Hematopoietic multipotent progenitor cell (in vitro differentiated cells): ENCODE measurements at regions not wholly inside any gene's neighbourhood (a gene's known extent, or its start where the extent isn't known, plus 50 kb on each side); places are given as distances from the start of the nearest gene placed in this dataset.

Experiments
- DNase-seq, 3 donors: peaks; one replicate each; pipeline ENCODE4 v3.0.0-alpha.2; 2011 to 2015; ENCODE audit warnings: low read depth in 2 of 3, low spot score in 2 of 3

DNA sequence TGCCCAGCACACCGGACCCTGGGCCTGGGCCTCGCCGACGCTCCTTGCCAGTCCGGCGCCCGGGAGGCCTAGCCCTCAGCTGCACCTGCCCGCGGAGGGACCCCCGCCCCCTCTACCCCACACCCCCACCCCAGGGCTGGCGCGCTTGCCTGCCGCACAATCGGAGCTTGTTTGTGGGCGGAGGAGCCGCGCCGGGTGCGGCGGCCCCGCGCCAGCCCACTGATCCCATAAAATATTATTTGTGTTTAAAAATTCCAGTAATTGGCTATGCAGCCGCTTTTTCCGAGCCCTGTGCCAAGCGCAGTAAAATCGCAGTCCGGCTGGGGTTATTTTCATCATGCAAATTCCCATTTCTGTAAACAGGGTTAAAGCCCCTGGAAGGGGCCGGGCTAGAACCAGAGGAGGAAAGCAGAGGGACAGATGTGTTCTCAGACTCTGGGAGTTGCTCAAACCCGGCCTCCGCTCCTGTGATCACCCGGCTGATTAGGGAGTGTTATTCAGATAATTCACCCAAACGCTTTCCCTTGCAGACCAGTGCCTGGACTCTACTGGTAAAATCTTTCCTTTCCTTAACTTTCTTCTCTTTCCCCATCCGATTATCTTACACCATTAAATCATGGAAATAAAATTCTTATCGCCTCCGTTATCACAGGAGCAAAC lies 93.1 kb downstream of the NCR2 start:
- no peak for DNase-seq

DNA sequence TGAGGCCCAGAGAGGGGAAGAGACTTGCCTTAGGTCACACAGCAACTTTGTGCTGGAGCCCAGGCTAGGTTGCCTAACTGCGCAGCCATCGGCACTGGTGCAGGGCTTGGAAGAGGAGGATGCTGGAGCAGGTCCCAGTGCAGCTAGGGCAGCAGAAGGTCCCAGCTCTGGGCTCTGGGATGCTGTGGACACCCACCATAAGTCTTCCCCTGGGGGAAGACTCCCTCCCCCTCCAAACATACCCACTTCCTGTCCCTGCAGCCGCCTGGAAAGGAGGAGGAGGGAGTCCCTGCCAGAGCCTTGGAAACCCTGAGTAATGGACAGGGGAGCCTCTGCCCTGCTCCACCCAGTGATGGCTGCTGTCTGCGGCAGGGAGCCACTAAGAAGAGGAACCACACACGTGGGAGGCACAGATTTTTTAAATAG lies 93.6 kb downstream of the NCR2 start:
- DNase-seq: peak in 1 of 3 donors; percentile 18

DNA sequence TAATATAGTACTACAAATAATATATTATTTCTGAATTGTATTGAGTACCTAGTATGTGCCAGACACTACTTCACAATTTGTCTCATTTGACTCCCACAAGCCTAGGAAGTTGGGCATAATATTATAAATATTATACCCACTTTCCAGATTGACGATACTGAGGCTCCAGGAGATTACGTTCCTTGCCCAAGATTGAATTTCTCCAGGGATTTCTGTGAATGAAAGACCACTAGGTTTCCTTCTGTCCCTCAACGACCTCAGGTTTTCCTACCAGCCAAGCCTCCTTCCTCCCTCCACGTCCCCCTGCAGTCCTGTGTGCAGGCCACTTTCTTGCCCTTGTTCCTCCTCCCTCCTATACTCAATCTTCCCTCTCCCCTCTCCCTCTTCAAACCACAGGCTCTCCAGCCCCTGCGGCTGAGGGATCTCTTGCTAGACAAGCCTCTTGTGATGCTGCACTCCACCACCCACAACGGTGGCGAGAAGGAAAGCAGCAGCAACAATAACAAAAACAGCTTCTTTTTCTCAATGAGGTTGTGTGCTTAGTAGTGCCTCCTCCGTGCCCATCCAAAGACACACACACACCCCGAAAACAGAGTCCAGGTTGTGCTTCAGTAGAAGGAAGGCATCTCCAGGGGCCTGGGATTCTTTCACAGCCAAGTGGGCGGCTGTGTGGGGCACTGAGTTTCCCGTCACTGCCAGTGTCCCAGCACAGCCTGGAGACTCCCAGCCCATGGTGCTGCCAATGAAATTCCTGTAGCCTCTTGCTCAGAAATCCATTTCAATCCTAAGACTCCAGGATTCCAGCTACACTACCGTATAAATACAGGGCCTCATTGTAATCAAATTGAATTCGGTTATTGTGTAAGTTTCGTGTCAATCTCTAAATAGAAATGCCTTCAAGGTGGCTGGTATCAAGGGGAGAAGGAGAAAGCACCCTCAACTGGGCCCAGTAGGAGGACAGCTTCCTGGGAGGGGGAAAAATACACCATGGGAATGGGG lies 94.4 kb downstream of the NCR2 start:
- DNase-seq: no peak

DNA sequence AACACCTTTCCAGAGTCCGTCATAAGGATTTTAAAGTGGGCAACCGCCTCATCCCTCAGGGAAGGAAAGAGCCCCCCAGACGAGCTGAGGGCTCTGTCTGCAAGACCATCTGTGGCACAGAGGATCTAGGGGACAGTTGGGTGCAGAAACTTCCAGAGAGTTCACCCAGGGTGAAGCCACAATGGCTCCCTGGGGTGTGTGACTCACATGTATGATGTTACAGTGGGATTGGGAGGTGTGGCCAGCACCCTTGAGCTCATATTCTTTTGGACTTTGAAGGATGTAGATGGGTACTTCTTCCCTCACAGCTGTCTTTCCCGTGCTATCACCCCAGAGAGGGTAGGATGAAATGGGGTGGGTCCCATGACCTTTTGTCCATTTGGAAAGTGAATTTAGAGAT lies 95.5 kb downstream of the NCR2 start:
- no peak for DNase-seq

DNA sequence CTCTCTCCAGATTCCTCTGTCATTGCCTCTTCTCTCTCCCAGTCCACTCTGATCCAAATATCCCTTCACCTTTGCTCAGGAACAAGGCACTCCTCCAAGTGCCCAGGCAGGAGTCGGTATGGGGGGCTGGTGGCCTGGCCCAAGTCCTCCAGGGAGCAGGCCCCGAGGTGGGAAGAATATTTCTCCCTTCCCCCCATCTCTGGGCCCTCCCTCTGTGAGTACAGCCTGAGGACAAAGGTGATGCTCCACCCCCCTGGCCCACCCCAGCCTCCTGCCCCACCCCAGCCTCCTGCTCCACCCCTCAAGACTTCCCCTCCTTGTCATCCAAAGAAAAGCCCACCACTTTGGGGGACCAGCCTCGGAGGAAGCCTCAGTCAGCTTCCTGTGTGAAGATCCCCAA lies 96.9 kb downstream of the NCR2 start:
- DNase-seq: no peak

DNA sequence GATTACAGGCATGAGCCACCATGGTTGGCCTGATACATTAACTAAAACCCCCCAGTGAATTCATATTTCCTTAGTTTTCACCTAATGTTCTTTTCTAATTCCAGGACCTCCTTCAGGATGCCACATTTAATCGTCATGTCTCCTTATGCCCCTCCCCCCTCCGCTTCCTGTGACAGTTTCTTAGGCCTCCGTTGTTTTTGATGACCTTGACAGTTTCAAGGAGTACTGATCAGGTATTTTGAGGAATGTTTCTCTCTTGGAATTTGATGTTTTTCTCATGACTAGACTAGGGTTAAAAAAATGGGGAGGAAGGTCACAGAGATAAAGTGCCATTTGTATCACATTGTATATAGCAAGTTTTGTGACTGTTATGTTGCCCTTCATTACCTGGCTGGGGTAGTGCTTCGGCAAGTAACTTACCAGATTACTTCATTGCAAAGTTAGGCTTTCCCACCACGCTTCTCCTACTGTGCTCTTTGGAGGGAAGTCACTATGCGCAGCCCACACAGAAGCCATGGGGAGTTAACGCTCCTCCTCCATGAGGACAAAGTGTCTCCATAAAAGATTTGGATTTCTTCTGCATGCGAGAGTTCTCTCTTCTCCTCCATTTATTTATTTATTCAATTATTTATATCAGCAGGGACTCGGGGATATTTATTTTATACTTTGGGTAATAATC lies 99.5 kb downstream of the NCR2 start:
- no peak for DNase-seq

DNA sequence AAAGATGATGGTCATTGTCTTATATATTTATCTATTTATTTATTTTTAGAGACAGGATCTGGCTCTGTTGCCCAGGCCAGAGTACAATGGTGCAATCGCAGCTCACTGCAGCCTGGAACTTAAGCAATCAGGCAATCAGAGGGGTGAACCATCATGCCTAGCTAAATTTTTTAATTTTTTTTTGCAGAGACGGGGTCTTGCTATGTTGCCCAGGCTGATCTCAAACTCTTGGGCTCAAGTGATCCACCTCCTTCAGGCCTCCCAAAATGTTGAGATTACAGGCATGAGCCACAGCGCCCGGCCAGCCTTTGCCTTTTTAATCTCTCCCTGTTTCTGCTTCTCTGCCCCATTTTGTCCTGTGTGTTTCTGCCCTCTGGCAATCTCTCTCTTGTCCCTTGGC lies 102.2 kb downstream of the NCR2 start:
- DNase-seq: no peak

DNA sequence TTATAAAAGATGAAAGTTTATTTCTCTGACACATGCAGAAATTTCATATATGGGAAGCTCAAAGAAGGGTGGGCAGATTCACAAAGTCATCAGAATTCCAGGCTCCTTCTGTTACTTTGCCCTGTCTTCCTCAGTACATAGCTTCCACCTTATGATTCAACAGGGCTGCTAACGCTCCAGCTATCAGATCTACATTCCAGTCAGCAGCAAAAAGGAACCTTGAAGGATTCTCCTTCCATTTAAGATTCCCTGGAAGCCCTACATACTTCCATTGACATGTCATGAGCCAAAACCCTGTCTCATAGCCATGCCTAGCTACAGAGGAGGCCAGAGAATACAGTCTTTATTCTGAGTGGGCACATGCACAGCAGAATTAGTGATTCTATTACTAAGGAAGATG lies 103.3 kb downstream of the NCR2 start:
- no peak for DNase-seq

DNA sequence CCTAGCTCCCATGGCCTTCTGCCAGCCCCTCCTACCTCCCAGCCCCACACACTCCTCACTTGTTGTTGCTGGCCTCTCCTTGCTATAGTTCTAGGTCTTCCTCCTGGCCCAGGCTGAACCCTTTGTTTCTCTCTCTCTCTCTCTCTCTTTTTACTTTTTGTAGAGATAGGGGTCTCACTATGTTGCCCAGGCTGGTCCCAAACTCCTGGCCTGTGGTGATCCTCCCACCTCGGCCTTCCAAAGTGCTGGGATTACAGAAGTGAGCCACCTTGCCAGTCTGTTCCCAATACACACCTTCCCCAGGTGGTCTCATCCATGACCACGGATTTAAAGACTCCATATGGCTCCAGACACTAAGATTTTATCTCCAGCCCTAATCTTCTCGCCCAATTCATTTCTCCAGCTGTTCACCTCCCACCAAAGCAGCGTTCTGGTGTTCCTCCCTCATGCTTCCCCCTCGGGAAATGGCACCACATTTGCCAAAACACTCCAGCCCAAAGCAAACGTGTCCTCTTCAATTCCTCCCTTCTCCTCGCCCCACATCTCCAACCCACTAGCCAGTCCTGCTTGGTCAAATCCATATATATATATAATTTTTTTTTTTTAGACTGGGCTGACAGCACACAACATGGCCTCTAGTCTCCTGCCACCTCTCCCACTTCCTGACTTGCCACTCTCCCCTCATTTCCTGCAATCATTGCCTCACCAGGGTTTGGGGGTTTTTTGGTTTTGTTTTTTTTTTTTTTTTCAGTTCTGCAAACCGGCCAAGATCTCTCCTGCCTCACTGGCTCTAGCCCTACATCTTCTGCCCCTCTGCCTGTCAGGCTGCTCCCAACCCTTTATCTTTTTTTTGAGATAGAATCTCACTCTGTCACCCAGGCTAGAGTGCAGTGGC lies 104.4 kb downstream of the NCR2 start:
- peak in 2 of 3 donors; percentile 61 to 75 for DNase-seq

DNA sequence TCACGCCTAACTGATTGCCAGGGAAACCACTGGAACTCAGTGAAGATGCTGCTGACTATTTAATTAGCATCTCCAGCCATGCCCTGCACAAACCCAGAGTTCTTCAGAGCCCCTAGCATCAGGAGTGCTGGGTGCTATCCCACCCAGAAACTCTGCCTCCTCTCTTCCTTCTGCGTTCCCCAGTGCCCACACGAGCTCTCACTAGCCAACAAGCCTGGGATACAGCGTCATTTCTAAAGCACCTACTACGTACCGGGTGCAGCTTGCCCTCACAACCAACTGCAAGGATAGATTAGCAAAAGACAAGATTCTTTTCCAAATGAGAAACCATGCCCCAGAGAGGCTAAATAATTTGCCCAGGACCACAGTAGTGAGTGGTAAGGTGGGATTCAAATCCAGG lies 105.2 kb upstream of the FOXP4 start:
- no peak for DNase-seq

DNA sequence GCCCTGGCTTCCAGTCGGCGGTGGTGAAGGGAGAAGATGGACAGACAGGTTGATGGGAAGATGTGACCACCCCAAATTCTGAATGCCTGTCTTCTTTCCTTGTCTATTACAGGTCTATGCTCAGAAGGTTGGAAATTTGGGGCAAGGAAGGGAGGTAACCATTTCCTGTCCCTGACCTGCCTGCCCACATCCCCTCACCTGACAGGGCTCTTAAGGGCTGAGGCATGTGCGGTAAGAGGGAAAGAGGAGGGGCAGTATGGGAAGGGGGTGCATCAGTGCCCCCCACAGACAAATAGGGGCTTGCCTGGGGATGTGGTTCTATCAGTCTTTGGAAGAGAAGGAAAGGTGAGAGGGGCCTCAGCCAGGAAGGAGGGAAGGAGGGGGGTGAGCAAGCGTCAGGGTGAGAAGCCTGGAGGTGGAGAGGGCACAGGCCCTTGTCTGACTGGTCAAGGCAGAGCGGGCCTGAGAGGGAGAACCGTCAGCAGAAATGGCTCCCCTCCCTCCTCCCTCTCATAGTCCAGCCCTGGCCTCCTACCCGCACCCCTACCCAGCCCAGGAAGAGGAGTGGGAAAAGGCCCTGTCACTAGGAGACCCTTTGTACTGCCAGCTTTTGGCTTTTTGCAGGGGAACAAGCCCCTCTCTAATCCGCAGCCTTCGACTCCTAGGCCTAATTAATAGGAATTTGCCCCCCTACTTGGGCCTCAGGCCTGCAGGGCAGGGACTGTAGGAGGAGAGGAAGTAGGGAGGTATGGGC lies 104.4 kb upstream of the FOXP4 start:
- no peak for DNase-seq

DNA sequence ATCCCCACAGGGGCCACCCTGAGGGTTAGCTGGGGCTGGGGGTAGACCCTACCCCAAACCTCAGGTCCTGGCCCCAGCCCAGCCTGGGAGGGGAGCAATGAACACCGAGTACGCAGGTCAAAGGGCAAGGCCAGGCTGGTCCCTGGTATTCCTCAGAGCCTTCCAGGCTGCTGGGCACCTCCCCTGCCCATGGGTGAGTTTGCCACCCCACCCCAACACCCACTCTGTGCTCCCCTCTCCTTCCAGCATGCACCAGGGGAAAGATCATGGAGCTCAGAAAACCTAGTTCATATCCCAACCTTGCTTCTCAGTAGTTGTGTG lies 103.9 kb upstream of the FOXP4 start:
- no peak for DNase-seq

DNA sequence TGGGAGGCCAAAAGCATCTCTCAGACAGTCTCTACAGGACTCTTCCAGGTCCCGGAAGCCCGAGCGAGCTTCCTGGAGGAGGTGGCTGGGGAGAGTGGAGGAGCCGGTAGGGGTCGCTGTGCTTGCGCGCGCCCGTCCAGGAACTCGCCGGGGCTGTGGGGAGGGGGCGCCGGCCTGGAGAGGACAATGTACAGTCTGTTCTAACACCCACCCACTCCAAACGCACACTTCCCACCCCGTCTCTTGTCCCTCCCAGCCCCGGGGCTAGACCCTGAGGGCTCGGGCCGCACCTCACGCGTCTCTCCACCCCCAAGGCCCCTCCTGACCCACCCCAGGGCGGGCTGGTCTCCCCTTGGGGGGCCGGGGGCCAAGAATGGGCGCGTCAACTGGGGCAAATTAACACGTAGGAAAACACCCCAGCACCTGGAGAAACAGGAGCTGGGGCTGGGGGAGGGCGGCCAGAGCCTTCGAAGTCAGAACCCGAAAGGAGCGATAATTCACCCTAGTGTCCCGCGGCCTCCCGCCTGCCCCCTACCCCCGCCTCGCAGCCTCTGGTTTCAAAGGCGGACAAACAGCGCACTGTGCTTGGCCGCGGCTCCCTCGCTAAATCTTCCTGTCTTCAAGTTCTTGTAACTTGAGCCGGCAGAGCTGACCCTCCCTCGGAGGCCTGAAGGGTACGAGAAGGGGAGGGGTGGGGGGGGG lies 103.2 kb upstream of the FOXP4 start:
- DNase-seq: no peak

DNA sequence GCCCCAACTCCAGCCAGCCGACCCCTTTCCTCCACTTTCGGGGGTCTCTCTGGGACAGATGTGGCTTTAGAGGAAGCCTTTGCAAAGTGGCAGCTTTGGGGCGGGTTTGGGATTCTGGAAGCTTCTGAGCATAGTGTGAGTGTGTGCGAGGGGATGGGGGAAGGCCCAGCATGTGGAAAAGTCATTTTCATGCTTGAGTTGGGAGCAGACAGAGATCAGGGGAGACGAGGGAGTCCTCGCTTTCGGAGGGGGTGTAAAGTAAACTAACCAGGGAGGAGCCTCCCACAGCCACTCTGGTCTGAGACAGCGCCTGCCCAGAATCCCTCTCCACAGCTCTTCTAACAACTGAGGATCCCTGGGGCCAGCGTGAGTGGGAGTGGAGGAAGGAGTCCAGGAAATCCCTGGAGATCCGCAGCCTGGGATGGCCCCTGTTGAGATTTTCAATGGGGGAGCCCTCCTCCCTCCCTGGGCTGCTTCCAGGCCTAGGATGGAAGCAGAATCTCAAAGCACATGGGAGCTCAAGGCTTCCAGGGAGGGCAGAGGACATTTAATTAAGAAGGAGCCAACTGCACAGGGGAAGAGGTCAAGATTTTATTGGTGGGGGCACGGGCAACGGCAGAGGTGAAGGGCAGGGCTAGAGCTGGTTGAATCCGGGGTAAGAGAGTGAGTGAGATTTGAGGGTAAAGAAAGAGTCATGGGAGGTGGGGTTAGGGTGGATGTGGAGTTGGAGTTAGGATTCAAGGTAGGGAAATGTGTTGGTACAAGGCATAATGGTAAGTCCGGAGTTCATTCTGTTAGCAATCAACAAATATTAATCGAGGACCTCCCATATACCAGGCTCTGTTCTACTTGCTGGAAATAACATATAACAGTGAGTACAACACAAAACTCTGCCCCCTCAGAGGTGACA lies 102.3 kb upstream of the FOXP4 start:
- DNase-seq: no peak

DNA sequence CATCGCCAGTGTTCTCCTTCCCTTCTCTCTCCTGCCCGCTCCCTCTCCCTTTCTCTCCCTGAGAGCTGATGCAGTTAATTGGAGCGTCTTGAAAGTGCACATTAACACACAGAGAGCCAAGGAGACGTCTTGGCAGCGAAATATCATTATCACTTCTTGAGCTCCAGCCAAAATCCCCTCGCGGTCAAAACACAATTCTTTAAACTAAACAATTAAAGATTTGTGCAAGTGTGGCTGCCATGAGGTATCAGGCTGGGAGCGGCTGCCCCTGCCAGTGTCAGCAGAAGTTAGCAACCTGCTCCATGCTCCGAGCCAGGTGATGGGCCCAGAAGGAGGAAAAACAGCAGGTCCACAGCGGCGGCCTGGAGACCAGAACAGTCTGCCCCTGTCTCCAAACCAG lies 100.9 kb upstream of the FOXP4 start:
- no peak for DNase-seq

DNA sequence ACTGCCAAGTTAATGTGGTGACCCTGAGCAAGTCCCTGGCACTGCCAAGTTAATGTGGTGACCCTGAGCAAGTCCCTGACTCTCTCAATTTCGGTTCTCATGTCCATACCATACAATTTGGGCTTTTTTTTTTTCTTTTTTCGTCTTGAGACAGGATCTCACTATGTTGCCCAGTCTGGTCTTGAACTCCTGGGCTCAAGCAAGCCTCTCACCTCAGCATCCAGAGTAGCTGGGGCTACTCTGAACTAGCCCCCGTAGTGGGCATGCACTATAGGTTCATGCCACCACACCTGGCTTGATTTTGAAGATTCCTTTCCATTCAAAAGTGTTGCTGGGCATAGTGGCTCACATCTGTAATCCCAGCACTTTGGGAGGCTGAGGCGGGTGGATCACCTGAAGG lies 100.0 kb upstream of the FOXP4 start:
- no peak for DNase-seq

DNA sequence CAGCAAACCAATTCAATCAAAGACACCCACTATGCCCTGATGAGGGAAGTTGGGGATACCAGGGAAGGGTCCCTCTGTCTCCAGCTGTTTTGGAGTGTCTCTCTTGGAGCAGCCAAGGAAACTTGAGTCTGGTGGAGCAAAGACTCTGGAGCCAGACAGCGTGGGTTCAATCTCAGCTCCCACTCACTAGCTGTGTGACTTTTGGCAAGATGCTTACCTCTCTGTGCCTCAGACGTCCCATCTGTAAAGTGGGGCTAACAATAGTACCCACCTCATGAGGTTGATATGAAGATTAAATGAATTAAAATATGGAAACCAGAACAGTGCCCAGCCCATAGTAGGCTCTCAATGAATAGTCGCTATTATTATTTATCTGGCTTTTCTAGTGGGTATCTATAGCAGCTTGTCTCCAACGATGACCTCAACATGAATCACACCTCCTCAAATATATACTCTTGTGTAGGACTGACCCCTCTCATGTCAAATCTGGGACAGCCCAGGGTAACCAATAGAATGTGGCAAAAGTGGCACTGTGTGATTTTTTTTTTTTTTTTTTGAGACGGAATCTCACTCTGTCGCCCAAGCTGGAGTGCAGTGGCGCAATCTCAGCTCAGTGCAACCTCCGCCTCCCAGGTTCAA lies 99.2 kb upstream of the FOXP4 start:
- DNase-seq: no peak

DNA sequence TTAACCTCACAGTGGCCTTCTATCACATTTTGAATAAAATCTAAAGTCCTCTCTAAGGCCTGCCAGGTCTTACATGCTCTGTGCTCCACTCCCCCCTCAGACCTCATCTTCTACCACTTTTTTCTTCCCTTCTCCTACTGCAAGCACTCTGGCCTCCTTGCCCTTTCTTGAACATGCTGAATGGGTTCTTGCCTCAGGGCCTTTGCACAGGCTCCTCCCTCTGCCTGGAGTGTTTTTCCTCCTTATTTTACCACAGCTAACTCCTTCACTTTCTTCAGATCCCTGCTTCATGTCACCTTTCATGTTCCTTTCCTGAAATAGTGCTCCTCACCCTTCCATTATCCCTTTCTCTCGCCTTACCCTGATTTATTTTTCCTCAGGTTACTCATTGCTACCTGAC lies 97.9 kb upstream of the FOXP4 start:
- DNase-seq: no peak
